ENCODE measurements at regions not wholly inside any gene's neighbourhood (a gene's known extent, or its start where the extent isn't known, plus 50 kb on each side); places are given as distances from the start of the nearest gene placed in this dataset.
A peak's percentile ranks its signal among the peaks of the same experiment; 100 is the strongest.

- no peak for DNase-seq (ENCODE audit: low read depth in 2 of 2)
- TF ChIP-seq CTCF (IDR thresholded peaks at IDR 0.05; ENCODE audit: low read depth, low read length), result no peak
- H3K4me3 ChIP-seq (replicated peaks in 1 of 2; ENCODE audit: low read depth in 2 of 2, low read length in 2 of 2), result no peak overlapping the region
These were observed 309.0 kb downstream of the TFEC start for GRCh38 chr7:115721293-115722217.

- no peak for TF ChIP-seq CTCF (IDR thresholded peaks at IDR 0.05; ENCODE audit: low read depth, low read length)
- no peak overlapping the region for H3K4me3 ChIP-seq (replicated peaks in 1 of 2; ENCODE audit: low read depth in 2 of 2, low read length in 2 of 2)
- no peak for DNase-seq (ENCODE audit: low read depth in 2 of 2)
These were observed 310.6 kb downstream of the TFEC start for GRCh38 chr7:115719963-115720362.

GRCh38 chr7:115709664-115710063, 320.9 kb downstream of the TFEC start:
- DNase-seq (ENCODE audit: low read depth in 2 of 2), result no peak
- no peak overlapping the region for H3K4me3 ChIP-seq (replicated peaks in 1 of 2; ENCODE audit: low read depth in 2 of 2, low read length in 2 of 2)
- TF ChIP-seq CTCF (IDR thresholded peaks at IDR 0.05; ENCODE audit: low read depth, low read length), result no peak

GRCh38 chr7:115708013-115708341, 322.6 kb downstream of the TFEC start:
- no peak overlapping the region for H3K4me3 ChIP-seq (replicated peaks in 1 of 2; ENCODE audit: low read depth in 2 of 2, low read length in 2 of 2)
- no peak for DNase-seq (ENCODE audit: low read depth in 2 of 2)
- TF ChIP-seq CTCF (IDR thresholded peaks at IDR 0.05; ENCODE audit: low read depth, low read length), result no peak

- no peak for TF ChIP-seq CTCF (IDR thresholded peaks at IDR 0.05; ENCODE audit: low read depth, low read length)
- no peak overlapping the region for H3K4me3 ChIP-seq (replicated peaks in 1 of 2; ENCODE audit: low read depth in 2 of 2, low read length in 2 of 2)
- peak; percentile 5 to 10 for DNase-seq (ENCODE audit: low read depth in 2 of 2)
These were observed 323.1 kb downstream of the TFEC start for GRCh38 chr7:115707258-115708012.

- TF ChIP-seq CTCF (IDR thresholded peaks at IDR 0.05; ENCODE audit: low read depth, low read length), result no peak
- H3K4me3 ChIP-seq (replicated peaks in 1 of 2; ENCODE audit: low read depth in 2 of 2, low read length in 2 of 2), result no peak overlapping the region
- DNase-seq (ENCODE audit: low read depth in 2 of 2), result no peak
These were observed 325.7 kb downstream of the TFEC start for GRCh38 chr7:115704884-115705283.
